ENCODE measurements at regions not wholly inside any gene's neighbourhood (a gene's known extent, or its start where the extent isn't known, plus 50 kb on each side); places are given as distances from the start of the nearest gene placed in this dataset.

- Histone ChIP-seq H3K27ac (ENCODE audit: low read depth in 1 of 3, low read length in 2 of 3) (no peak overlapping the region), H3K9me3 (ENCODE audit: control insufficient read depth in 2 of 2, insufficient read depth in 1 of 2, low read depth in 1 of 2, low read length in 1 of 2) (peaks cover 0 to 15% of the 10 kb centered on the region in 2 donors), H3K4me3 (ENCODE audit: low read depth in 1 of 3, low read length in 3 of 3) (no peak overlapping the region), H3K27me3 (ENCODE audit: control insufficient read depth in 3 of 3, insufficient read depth in 3 of 3, low read length in 3 of 3) (no peaks in the 10 kb centered on the region), H3K36me3 (ENCODE audit: control insufficient read depth in 3 of 3, insufficient read depth in 2 of 3, low read depth in 1 of 3, low read length in 3 of 3) (no peaks in the 10 kb centered on the region), H3K4me1 (ENCODE audit: control insufficient read depth in 3 of 3, insufficient read depth in 2 of 3, low read depth in 1 of 3, low read length in 2 of 3) (peaks cover 0 to 8% (median 3%) of the 10 kb centered on the region in 3 donors)
- WGBS, 3 donors, result 78 to 81% (median 78%) methylated on average over 1 of the region's 1 CpG
- FAIRE-seq (no peak), DNase-seq (no peak)
These were observed 128.9 kb downstream of the AQP9 start for GRCh38 chr15:58267051-58267450.

- Histone ChIP-seq H3K4me1 (ENCODE audit: control insufficient read depth in 3 of 3, insufficient read depth in 2 of 3, low read depth in 1 of 3, low read length in 2 of 3) (peaks cover 0 to 8% (median 3%) of the 10 kb centered on the region in 3 donors), H3K27ac (ENCODE audit: low read depth in 1 of 3, low read length in 2 of 3) (no peak overlapping the region), H3K4me3 (ENCODE audit: low read depth in 1 of 3, low read length in 3 of 3) (no peak overlapping the region), H3K27me3 (ENCODE audit: control insufficient read depth in 3 of 3, insufficient read depth in 3 of 3, low read length in 3 of 3) (no peaks in the 10 kb centered on the region), H3K9me3 (ENCODE audit: control insufficient read depth in 2 of 2, insufficient read depth in 1 of 2, low read depth in 1 of 2, low read length in 1 of 2) (peaks cover 0 to 15% of the 10 kb centered on the region in 2 donors), H3K36me3 (ENCODE audit: control insufficient read depth in 3 of 3, insufficient read depth in 2 of 3, low read depth in 1 of 3, low read length in 3 of 3) (no peaks in the 10 kb centered on the region)
- WGBS, 3 donors, result 62 to 85% (median 74%) methylated on average over 5 of the region's 5 CpGs
- no peak for DNase-seq
- FAIRE-seq, result no peak
These were observed 130.6 kb downstream of the AQP9 start for GRCh38 chr15:58268746-58269267.

GRCh38 chr15:58269455-58270414, 131.6 kb downstream of the AQP9 start:
- H3K27ac ChIP-seq (ENCODE audit: low read depth in 1 of 3, low read length in 2 of 3), result peak overlapping the region; percentile 2 to 32 (median 11)
- H3K4me1 ChIP-seq (ENCODE audit: control insufficient read depth in 3 of 3, insufficient read depth in 2 of 3, low read depth in 1 of 3, low read length in 2 of 3), result peaks cover 0 to 8% (median 3%) of the 10 kb centered on the region in 3 donors
- H3K36me3 ChIP-seq (ENCODE audit: control insufficient read depth in 3 of 3, insufficient read depth in 2 of 3, low read depth in 1 of 3, low read length in 3 of 3), result no peaks in the 10 kb centered on the region
- peaks cover 0 to 15% of the 10 kb centered on the region in 2 donors for H3K9me3 ChIP-seq (ENCODE audit: control insufficient read depth in 2 of 2, insufficient read depth in 1 of 2, low read depth in 1 of 2, low read length in 1 of 2)
- 7 to 41% (median 27%) methylated on average over 10 of the region's 10 CpGs for WGBS, 3 donors
- no peak overlapping the region for H3K4me3 ChIP-seq (ENCODE audit: low read depth in 1 of 3, low read length in 3 of 3)
- DNase-seq (peak; percentile 87 to 92), FAIRE-seq (no peak)
- H3K27me3 ChIP-seq (ENCODE audit: control insufficient read depth in 3 of 3, insufficient read depth in 3 of 3, low read length in 3 of 3), result no peaks in the 10 kb centered on the region

GRCh38 chr15:58271410-58271809, 133.2 kb downstream of the AQP9 start:
- H3K27ac ChIP-seq (ENCODE audit: low read depth in 1 of 3, low read length in 2 of 3), result no peak overlapping the region
- FAIRE-seq, result no peak
- H3K27me3 ChIP-seq (ENCODE audit: control insufficient read depth in 3 of 3, insufficient read depth in 3 of 3, low read length in 3 of 3), result no peaks in the 10 kb centered on the region
- 93 to 96% (median 93%) methylated on average over 3 of the region's 3 CpGs for WGBS, 3 donors
- DNase-seq, result no peak
- H3K36me3 ChIP-seq (ENCODE audit: control insufficient read depth in 3 of 3, insufficient read depth in 2 of 3, low read depth in 1 of 3, low read length in 3 of 3), result no peaks in the 10 kb centered on the region
- no peak overlapping the region for H3K4me3 ChIP-seq (ENCODE audit: low read depth in 1 of 3, low read length in 3 of 3)
- H3K9me3 ChIP-seq (ENCODE audit: control insufficient read depth in 2 of 2, insufficient read depth in 1 of 2, low read depth in 1 of 2, low read length in 1 of 2), result peaks cover 0 to 15% of the 10 kb centered on the region in 2 donors
- H3K4me1 ChIP-seq (ENCODE audit: control insufficient read depth in 3 of 3, insufficient read depth in 2 of 3, low read depth in 1 of 3, low read length in 2 of 3), result peaks cover 0 to 8% (median 3%) of the 10 kb centered on the region in 3 donors

GRCh38 chr15:58273104-58273503, 134.9 kb downstream of the AQP9 start:
- no peaks in the 10 kb centered on the region for H3K36me3 ChIP-seq (ENCODE audit: control insufficient read depth in 3 of 3, insufficient read depth in 2 of 3, low read depth in 1 of 3, low read length in 3 of 3)
- no peak for FAIRE-seq
- H3K27ac ChIP-seq (ENCODE audit: low read depth in 1 of 3, low read length in 2 of 3), result no peak overlapping the region
- 91 to 93% (median 93%) methylated on average over 7 of the region's 7 CpGs for WGBS, 3 donors
- no peak overlapping the region for H3K4me3 ChIP-seq (ENCODE audit: low read depth in 1 of 3, low read length in 3 of 3)
- no peaks in the 10 kb centered on the region for H3K27me3 ChIP-seq (ENCODE audit: control insufficient read depth in 3 of 3, insufficient read depth in 3 of 3, low read length in 3 of 3)
- H3K4me1 ChIP-seq (ENCODE audit: control insufficient read depth in 3 of 3, insufficient read depth in 2 of 3, low read depth in 1 of 3, low read length in 2 of 3), result peaks cover 0 to 8% (median 3%) of the 10 kb centered on the region in 3 donors
- no peak for DNase-seq
- peaks cover 0 to 6% of the 10 kb centered on the region in 2 donors for H3K9me3 ChIP-seq (ENCODE audit: control insufficient read depth in 2 of 2, insufficient read depth in 1 of 2, low read depth in 1 of 2, low read length in 1 of 2)

- H3K36me3 ChIP-seq (ENCODE audit: control insufficient read depth in 3 of 3, insufficient read depth in 2 of 3, low read depth in 1 of 3, low read length in 3 of 3), result no peaks in the 10 kb centered on the region
- H3K27me3 ChIP-seq (ENCODE audit: control insufficient read depth in 3 of 3, insufficient read depth in 3 of 3, low read length in 3 of 3), result no peaks in the 10 kb centered on the region
- H3K27ac ChIP-seq (ENCODE audit: low read depth in 1 of 3, low read length in 2 of 3), result no peak overlapping the region
- peaks cover 0 to 6% of the 10 kb centered on the region in 2 donors for H3K9me3 ChIP-seq (ENCODE audit: control insufficient read depth in 2 of 2, insufficient read depth in 1 of 2, low read depth in 1 of 2, low read length in 1 of 2)
- 42 to 67% (median 46%) methylated on average over 4 of the region's 4 CpGs for WGBS, 3 donors
- no peak for FAIRE-seq
- H3K4me1 ChIP-seq (ENCODE audit: control insufficient read depth in 3 of 3, insufficient read depth in 2 of 3, low read depth in 1 of 3, low read length in 2 of 3), result peaks cover 0 to 4% (median 3%) of the 10 kb centered on the region in 3 donors
- no peak for DNase-seq
- H3K4me3 ChIP-seq (ENCODE audit: low read depth in 1 of 3, low read length in 3 of 3), result no peak overlapping the region
These were observed 136.7 kb downstream of the AQP9 start for GRCh38 chr15:58274885-58275284.

- DNase-seq, result no peak
- Histone ChIP-seq H3K4me1 (ENCODE audit: control insufficient read depth in 3 of 3, insufficient read depth in 2 of 3, low read depth in 1 of 3, low read length in 2 of 3) (no peaks in the 10 kb centered on the region), H3K36me3 (ENCODE audit: control insufficient read depth in 3 of 3, insufficient read depth in 2 of 3, low read depth in 1 of 3, low read length in 3 of 3) (no peaks in the 10 kb centered on the region), H3K27ac (ENCODE audit: low read depth in 1 of 3, low read length in 2 of 3) (no peak overlapping the region), H3K27me3 (ENCODE audit: control insufficient read depth in 3 of 3, insufficient read depth in 3 of 3, low read length in 3 of 3) (no peaks in the 10 kb centered on the region), H3K9me3 (ENCODE audit: control insufficient read depth in 2 of 2, insufficient read depth in 1 of 2, low read depth in 1 of 2, low read length in 1 of 2) (peaks cover 0 to 6% of the 10 kb centered on the region in 2 donors), H3K4me3 (ENCODE audit: low read depth in 1 of 3, low read length in 3 of 3) (no peak overlapping the region)
- 97 to 99% (median 98%) methylated on average over 3 of the region's 3 CpGs for WGBS, 3 donors
- no peak for FAIRE-seq
These were observed 137.6 kb downstream of the AQP9 start for GRCh38 chr15:58275785-58276184.

GRCh38 chr15:58276924-58277323, 138.7 kb downstream of the AQP9 start:
- Histone ChIP-seq H3K27ac (ENCODE audit: low read depth in 1 of 3, low read length in 2 of 3) (no peak overlapping the region), H3K27me3 (ENCODE audit: control insufficient read depth in 3 of 3, insufficient read depth in 3 of 3, low read length in 3 of 3) (no peaks in the 10 kb centered on the region), H3K4me3 (ENCODE audit: low read depth in 1 of 3, low read length in 3 of 3) (no peak overlapping the region), H3K4me1 (ENCODE audit: control insufficient read depth in 3 of 3, insufficient read depth in 2 of 3, low read depth in 1 of 3, low read length in 2 of 3) (no peaks in the 10 kb centered on the region), H3K9me3 (ENCODE audit: control insufficient read depth in 2 of 2, insufficient read depth in 1 of 2, low read depth in 1 of 2, low read length in 1 of 2) (peaks cover 0 to 2% of the 10 kb centered on the region in 2 donors), H3K36me3 (ENCODE audit: control insufficient read depth in 3 of 3, insufficient read depth in 2 of 3, low read depth in 1 of 3, low read length in 3 of 3) (no peaks in the 10 kb centered on the region)
- FAIRE-seq, result no peak
- DNase-seq, result no peak
